Lower leg skin (tissue), 3 donors: ENCODE measurements at regions not wholly inside any gene's neighbourhood (a gene's known extent, or its start where the extent isn't known, plus 50 kb on each side); places are given as distances from the start of the nearest gene placed in this dataset.

Experiments used
- POLR2A ChIP-seq, 2 donors: fragments of 450-650 bp; IDR thresholded peaks; one replicate each; pipeline ENCODE4 v1.6.1; 2016 to 2017; ENCODE audit warnings: antibody characterized with exemption in 2 of 2, mild to moderate bottlenecking in 1 of 2, moderate library complexity in 1 of 2
- TF ChIP-seq, protein P1 (sequence below), 3 donors: fragments of 450-650 bp; IDR thresholded peaks; one replicate each; pipeline ENCODE4 v1.5.1; 2016; ENCODE audit warnings: antibody characterized with exemption in 3 of 3, mild to moderate bottlenecking in 3 of 3, moderate library complexity in 2 of 3

DNA sequence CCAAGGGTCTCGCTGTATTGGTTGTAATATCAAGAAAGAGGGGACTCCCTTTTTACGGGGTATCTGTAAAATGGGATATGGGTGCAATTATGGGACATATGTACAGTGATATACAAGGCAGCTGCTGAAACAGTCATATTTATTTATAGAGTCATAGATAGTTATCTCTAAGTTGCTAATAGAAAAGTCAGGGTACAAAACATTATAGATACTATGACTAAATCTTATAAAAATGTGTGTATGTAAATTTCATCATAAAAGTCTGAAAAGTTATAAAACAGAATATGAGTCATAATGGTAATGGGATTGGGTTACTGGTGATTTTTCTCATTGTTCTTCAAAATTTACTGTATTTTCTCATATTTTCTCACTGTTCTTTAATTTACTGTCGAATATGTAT lies 344.9 kb upstream of the SLCO3A1 start:
- TF ChIP-seq, protein P1, sequence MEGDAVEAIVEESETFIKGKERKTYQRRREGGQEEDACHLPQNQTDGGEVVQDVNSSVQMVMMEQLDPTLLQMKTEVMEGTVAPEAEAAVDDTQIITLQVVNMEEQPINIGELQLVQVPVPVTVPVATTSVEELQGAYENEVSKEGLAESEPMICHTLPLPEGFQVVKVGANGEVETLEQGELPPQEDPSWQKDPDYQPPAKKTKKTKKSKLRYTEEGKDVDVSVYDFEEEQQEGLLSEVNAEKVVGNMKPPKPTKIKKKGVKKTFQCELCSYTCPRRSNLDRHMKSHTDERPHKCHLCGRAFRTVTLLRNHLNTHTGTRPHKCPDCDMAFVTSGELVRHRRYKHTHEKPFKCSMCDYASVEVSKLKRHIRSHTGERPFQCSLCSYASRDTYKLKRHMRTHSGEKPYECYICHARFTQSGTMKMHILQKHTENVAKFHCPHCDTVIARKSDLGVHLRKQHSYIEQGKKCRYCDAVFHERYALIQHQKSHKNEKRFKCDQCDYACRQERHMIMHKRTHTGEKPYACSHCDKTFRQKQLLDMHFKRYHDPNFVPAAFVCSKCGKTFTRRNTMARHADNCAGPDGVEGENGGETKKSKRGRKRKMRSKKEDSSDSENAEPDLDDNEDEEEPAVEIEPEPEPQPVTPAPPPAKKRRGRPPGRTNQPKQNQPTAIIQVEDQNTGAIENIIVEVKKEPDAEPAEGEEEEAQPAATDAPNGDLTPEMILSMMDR (IDR thresholded peaks at IDR 0.05), result no peak
- TF ChIP-seq POLR2A (IDR thresholded peaks at IDR 0.05), result no peak
